NB4 (cell line): ENCODE measurements at regions not wholly inside any gene's neighbourhood (a gene's known extent, or its start where the extent isn't known, plus 50 kb on each side); places are given as distances from the start of the nearest gene placed in this dataset.
"Not testable (repeated sequence)": the region's sequence is repeated elsewhere in the genome, so short reads cannot be mapped to it uniquely, and the experiment has no call there.

ENCODE experiments used
- DNase-seq: peaks from one replicate; pipeline ENCODE4 v3.0.0; 2010; ENCODE audit warnings: low read depth
- H3K4me3 ChIP-seq: one replicate; pipeline ENCODE4 v1.5.1; 2011; ENCODE audit warnings: mild to moderate bottlenecking, low read depth, low read length, moderate library complexity
- CTCF ChIP-seq: IDR thresholded peaks from one replicate; pipeline ENCODE4 v1.5.1; 2012; ENCODE audit warnings: low read depth, low read length
- MAX ChIP-seq: IDR thresholded peaks from 2 replicates; pipeline ENCODE4 v1.6.1; 2011; ENCODE audit warnings: low read depth, low read length
- MYC ChIP-seq: IDR thresholded peaks from 2 replicates; pipeline ENCODE4 v1.6.1; 2011; ENCODE audit warnings: low read depth, low read length
- POLR2A ChIP-seq: IDR thresholded peaks from 2 replicates; pipeline ENCODE4 v1.6.1; 2011; ENCODE audit warnings: mild to moderate bottlenecking; ENCODE audit not compliant: insufficient read length; ENCODE audit errors: extremely low read depth

- no peak for DNase-seq
- TF ChIP-seq MYC (no peak), CTCF (no peak), MAX (no peak), POLR2A (no peak)
- no peak overlapping the region for H3K4me3 ChIP-seq
Measured at GRCh38 chr5:135095871-135096270, 61.8 kb upstream of the PITX1 start.

- DNase-seq, result no peak
- no peak overlapping the region for H3K4me3 ChIP-seq
- TF ChIP-seq MAX, result no peak
Measured at GRCh38 chr5:135095052-135095715, 61.2 kb upstream of the PITX1 start.

GRCh38 chr5:135094339-135095051, 60.5 kb upstream of the PITX1 start:
- no peak overlapping the region for H3K4me3 ChIP-seq
- DNase-seq, result no peak
- TF ChIP-seq MYC (no peak), CTCF (no peak), MAX (no peak), POLR2A (no peak)

- H3K4me3 ChIP-seq, DNase-seq: not testable (repeated sequence)
Measured at GRCh38 chr5:135093483-135093882, 59.5 kb upstream of the PITX1 start.

GRCh38 chr5:135092476-135092875, 58.4 kb upstream of the PITX1 start:
- no peak for DNase-seq
- H3K4me3 ChIP-seq, result no peak overlapping the region
- TF ChIP-seq MAX, result no peak
- TF ChIP-seq CTCF, result no peak
- no peak for TF ChIP-seq POLR2A

- DNase-seq, result no peak
- TF ChIP-seq POLR2A, result no peak
- TF ChIP-seq MAX, result no peak
- TF ChIP-seq MYC, result no peak
- TF ChIP-seq CTCF, result no peak
- no peak overlapping the region for H3K4me3 ChIP-seq
Measured at GRCh38 chr5:135091286-135091685, 57.3 kb upstream of the PITX1 start.

GRCh38 chr5:135089912-135090311, 55.9 kb upstream of the PITX1 start:
- TF ChIP-seq MYC, result no peak
- DNase-seq, result no peak
- H3K4me3 ChIP-seq, result no peak overlapping the region
